ENCODE measurements at regions not wholly inside any gene's neighbourhood (a gene's known extent, or its start where the extent isn't known, plus 50 kb on each side); places are given as distances from the start of the nearest gene placed in this dataset.
A peak's percentile ranks its signal among the peaks of the same experiment; 100 is the strongest.
"Not testable (repeated sequence)": the region's sequence is repeated elsewhere in the genome, so short reads cannot be mapped to it uniquely, and the experiment has no call there.

GRCh38 chr5:20370061-20370460, 382.1 kb upstream of the CDH18 start:
- DNase-seq (ENCODE audit: low read depth in 4 of 4, low spot score in 3 of 4), result no peak

- DNase-seq (ENCODE audit: low read depth in 4 of 4, low spot score in 3 of 4), result no peak
Observed at GRCh38 chr5:20369518-20369885, 381.5 kb upstream of the CDH18 start.

- no peak for DNase-seq (ENCODE audit: low read depth in 4 of 4, low spot score in 3 of 4)
Observed at GRCh38 chr5:20368571-20369517, 380.8 kb upstream of the CDH18 start.

- no peak for DNase-seq (ENCODE audit: low read depth in 4 of 4, low spot score in 3 of 4)
Observed at GRCh38 chr5:20367178-20367577, 379.2 kb upstream of the CDH18 start.

DNA sequence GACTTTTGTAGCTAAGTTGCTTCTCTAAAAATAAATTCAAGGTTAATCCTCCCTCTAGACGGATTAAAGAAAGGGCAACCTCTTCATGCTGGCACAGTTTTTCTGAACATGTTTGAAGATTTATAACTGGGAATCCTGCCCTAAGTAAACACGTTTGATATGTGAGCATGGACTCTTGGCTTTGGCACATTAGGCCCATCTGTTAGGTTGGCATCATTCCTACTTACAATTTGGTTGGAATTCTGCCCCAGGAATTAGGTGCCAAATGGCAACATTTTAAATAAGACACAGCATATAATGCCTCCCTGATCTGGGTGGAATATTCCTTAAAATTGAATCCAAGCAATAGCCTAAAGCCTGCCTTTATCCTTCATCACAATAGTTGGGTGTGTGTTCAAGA, 372.3 kb upstream of the CDH18 start:
- peak in 1 of 4 donors; percentile 6 for DNase-seq (ENCODE audit: low read depth in 4 of 4, low spot score in 3 of 4)

GRCh38 chr5:20359377-20359776, 371.4 kb upstream of the CDH18 start:
- no peak for DNase-seq (ENCODE audit: low read depth in 4 of 4, low spot score in 3 of 4)

DNA sequence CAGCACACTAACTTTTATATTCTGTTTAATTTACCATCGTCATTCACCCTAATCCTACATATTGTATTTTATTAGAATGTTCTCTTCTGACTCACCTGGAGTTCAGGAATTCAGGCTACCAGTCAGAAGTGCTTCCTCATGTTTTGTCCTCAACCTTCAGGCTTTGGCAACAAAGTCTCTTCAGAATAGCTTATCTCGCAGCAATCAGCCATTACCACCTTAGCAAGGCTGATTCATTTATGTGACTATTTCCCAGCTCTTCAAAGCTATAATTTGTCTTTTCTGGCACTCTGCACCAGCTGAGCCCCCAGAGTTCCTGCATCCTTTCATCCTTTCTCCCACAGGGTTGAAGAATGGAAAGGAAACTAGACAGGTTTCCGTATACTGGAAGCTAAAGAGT, 365.5 kb upstream of the CDH18 start:
- no peak for DNase-seq (ENCODE audit: low read depth in 4 of 4, low spot score in 3 of 4)

GRCh38 chr5:20351849-20352248, 363.8 kb upstream of the CDH18 start:
- DNase-seq (ENCODE audit: low read depth in 4 of 4, low spot score in 3 of 4), result no peak

- DNase-seq (ENCODE audit: low read depth in 4 of 4, low spot score in 3 of 4), result no peak
Observed at GRCh38 chr5:20348321-20348720, 360.3 kb upstream of the CDH18 start.

GRCh38 chr5:20347334-20347733, 359.3 kb upstream of the CDH18 start:
- no peak for DNase-seq (ENCODE audit: low read depth in 4 of 4, low spot score in 3 of 4)

- DNase-seq (ENCODE audit: low read depth in 4 of 4, low spot score in 3 of 4), result no peak
Observed at GRCh38 chr5:20340126-20340525, 352.1 kb upstream of the CDH18 start.

DNA sequence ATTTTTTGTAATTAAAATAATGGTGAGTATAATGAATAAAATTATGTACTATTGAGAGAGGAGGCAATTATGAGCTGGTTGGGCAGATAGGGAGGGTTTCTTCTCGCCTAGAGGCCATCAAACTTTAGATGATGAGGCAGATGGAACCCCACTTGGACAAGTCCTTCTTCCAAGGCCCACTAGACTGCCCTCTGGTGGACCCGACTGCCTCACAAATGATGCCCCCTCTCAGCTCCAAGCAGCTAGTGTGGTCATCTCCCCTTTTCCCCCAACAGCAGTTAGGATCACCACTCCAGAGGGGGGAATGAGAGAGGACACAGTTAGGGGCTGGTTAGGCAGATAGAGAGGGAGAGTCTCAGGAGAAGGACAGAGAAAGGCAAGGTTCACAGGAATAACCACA, 348.0 kb upstream of the CDH18 start:
- DNase-seq (ENCODE audit: low read depth in 4 of 4, low spot score in 3 of 4), result no peak

- DNase-seq (ENCODE audit: low read depth in 4 of 4, low spot score in 3 of 4), result no peak
Observed at GRCh38 chr5:20331826-20332225, 343.8 kb upstream of the CDH18 start.

DNA sequence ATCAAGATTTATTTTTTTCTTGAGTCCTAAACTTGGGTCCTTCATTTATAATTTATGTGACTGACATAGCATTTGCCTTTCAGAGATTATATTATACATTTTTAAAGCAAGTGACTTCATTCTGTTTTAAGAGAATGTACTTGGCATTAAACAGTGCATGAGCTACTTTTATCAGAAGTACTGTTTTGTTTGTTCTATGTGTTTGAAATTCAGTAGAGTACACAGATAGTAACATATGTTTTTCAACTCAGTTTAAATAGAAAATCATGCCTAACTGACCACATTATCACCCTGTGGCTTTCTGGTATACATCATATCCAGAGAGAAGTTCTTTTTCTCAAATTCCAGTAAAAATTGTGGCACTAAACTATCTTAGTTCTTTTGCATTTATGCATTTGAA, 335.3 kb upstream of the CDH18 start:
- DNase-seq (ENCODE audit: low read depth in 4 of 4, low spot score in 3 of 4), result no peak

GRCh38 chr5:20307391-20307790, 319.4 kb upstream of the CDH18 start:
- DNase-seq (ENCODE audit: low read depth in 4 of 4, low spot score in 3 of 4), result no peak

- no peak for DNase-seq (ENCODE audit: low read depth in 4 of 4, low spot score in 3 of 4)
Observed at GRCh38 chr5:20305463-20305862, 317.5 kb upstream of the CDH18 start.

DNA sequence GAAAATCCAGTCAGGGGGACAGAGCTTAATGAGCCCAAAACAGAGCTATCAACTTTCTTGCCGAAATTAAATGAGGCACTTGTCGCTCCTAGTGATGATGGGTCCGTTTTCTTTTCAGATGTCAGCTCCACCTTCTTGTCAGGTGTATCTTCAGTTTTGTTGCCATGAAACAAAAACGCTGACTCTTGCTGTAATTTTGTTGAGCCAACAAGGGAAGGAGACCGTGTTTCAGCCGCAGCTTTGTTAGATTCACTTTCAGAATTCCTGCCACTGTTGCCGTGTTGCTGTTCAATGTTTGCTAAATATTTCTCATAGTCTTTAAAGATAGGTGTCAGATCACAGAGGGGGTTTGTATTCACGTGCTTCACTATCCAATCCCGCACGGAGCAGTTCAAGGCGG, 316.6 kb upstream of the CDH18 start:
- not testable (repeated sequence) for DNase-seq (ENCODE audit: low read depth in 4 of 4, low spot score in 3 of 4)

DNA sequence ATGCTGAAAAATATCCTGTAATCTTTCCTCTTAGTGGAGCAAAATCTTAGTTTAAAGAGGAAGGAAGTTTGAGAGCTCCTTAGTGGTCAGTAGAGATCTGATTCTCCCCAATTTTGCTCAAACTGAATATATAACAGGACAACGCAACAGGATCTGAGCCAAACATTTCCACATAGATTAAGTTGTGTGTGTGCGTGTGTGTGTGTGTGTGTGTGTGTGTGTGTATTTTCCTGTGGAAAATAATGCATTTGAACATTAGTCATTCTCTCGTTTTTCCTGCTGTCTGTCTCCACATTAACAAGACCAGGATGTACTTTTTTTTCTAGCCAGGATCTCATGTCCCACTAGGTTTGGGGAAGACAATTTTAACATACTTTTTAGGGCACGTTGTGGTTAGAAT, 312.1 kb upstream of the CDH18 start:
- no peak for DNase-seq (ENCODE audit: low read depth in 4 of 4, low spot score in 3 of 4)

DNA sequence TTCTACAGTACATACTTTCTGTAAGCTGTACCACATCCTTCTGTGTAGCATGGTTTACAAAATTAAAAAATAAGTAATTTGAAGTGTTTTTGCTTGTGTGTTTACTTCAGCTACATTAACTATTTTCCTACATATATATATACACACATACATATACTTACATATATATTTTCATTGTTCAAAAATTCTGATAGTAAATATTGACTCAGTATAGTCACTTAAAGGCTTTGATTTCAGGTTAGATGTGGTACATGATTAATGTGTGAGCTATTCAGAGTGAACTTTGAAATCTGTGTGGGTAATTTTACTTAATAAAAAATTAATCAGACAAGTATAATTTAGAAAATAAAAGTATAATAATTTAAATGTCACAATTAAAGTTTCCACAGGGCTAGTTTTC, 306.7 kb upstream of the CDH18 start:
- DNase-seq (ENCODE audit: low read depth in 4 of 4, low spot score in 3 of 4), result no peak

DNA sequence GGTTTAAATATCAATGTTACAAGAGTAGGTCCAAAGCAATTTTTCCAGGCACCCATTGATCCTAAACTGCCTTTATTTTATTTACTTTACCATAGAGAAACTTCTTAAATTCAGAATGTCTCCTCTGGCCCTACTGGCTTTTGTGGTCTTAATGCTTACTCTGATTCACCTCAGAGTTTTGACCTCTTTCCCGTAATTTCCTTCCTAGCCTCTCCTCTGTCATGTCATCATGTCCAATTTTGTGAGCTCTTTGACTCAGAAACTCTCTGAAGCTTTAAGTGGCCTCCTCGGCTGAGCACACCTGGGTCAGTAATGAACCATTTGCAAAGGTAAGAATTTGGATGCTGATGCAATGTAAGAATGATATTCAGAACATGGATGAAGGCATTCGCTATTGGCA, 303.8 kb upstream of the CDH18 start:
- no peak for DNase-seq (ENCODE audit: low read depth in 4 of 4, low spot score in 3 of 4)

DNA sequence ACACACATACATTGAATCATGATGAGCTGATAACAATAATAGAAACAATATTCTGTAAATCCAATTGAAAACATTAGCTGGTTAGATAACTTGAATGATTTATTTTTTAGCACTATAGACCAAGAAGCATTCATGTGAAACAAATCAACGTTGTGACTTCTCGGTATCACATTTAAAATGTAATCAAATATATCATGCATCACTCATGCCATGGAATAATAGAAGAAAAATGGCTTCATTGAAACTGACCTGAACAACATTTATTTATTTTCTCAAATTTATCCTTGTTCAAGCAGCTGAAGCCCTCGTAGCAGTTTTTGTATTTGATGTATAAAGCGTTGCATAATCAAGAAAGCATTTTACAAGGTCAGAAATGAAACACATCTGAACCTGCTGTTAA, 299.6 kb upstream of the CDH18 start:
- no peak for DNase-seq (ENCODE audit: low read depth in 4 of 4, low spot score in 3 of 4)

GRCh38 chr5:20286512-20286911, 298.5 kb upstream of the CDH18 start:
- DNase-seq (ENCODE audit: low read depth in 4 of 4, low spot score in 3 of 4), result no peak

DNA sequence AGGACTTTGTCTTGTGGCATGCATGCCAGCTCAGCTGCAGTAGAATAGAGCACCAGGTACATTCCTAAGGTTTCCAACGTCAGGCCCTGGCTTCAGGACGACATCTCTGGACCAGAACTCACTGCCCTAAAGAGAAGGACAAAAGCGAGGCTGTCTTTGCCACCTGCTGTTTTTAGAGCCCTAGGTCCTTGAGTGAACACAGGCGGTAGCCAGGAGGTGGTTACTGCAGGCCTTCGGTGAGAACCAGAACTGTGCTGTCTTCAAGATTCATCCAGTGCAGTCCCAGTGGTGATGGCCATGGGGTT, 288.9 kb upstream of the CDH18 start:
- no peak for DNase-seq (ENCODE audit: low read depth in 4 of 4, low spot score in 3 of 4)

All from left renal pelvis (tissue), 4 donors.